K562 (cell line): ENCODE measurements at regions not wholly inside any gene's neighbourhood (a gene's known extent, or its start where the extent isn't known, plus 50 kb on each side); places are given as distances from the start of the nearest gene placed in this dataset.

ENCODE experiments used
- ATAC-seq: fragments of 200-7000 bp; cut with Tn5 transposase; 3 replicates; pipeline ENCODE4 v1.9.1; 2020; ENCODE audit warnings: moderate library complexity
- BruUV-seq: library from RNA; stranded (reverse); fragments of 400-500 nt; replicated peaks from 2 replicates; lab custom pipeline; 2021; lab: Mats Ljungman, UMichigan
- CTCF ChIA-PET: fragments of 300-600 bp; formaldehyde crosslinking; extraction: SDS; loops from one replicate; lab custom pipeline; 2021; ENCODE audit warnings: low intra/inter-chr PET ratio; lab: Yijun Ruan, JAX
- POLR2A ChIA-PET: fragments of 300-600, 350-650 bp; sonication (Branson Sonifier 250); formaldehyde crosslinking; extraction: SDS; loops from one replicate; lab custom pipeline; 2021; ENCODE audit warnings: antibody characterized with exemption, inconsistent platforms; lab: Yijun Ruan, JAX
- DNase-seq, 4 experiments: peaks; one replicate each; pipeline versions ENCODE4 v3.0.0 to v3.0.0-alpha.2; 2011 to 2018; ENCODE audit warnings: low spot score in 3 of 4, mixed read lengths in 3 of 4; ENCODE audit errors: extremely low read depth in 1 of 4
- FAIRE-seq: peaks from 2 replicates; lab custom pipeline; 2011; peaks lifted over from hg19 to GRCh38; lab: Jason Lieb, UNC
- H2AFZ ChIP-seq: 2 replicates; pipeline ENCODE4 v1.6.0; 2011; ENCODE audit warnings: low read depth, low read length, control low read depth, inconsistent platforms
- H3K27ac ChIP-seq: fragments of 200-600 bp; 3 replicates; pipeline ENCODE4 v1.8.0; 2011; ENCODE audit warnings: low read depth, mild to moderate bottlenecking, control low read depth, inconsistent platforms, low read length, moderate library complexity, mixed read lengths; ENCODE audit errors: extremely low read depth
- H3K27me3 ChIP-seq, 2 experiments: fragments of 300-600 bp in 1 of 2; 2 replicates in 1 of 2; 3 replicates in 1 of 2; pipeline versions ENCODE4 v1.6.0 to v1.8.0; 2011; ENCODE audit warnings: inconsistent platforms in 2 of 2, low read length in 2 of 2, mild to moderate bottlenecking in 1 of 2, mixed read lengths in 1 of 2, moderate library complexity in 1 of 2; ENCODE audit not compliant: control insufficient read depth in 2 of 2, insufficient read depth in 2 of 2
- H3K36me3 ChIP-seq: fragments of 300-600 bp; 3 replicates; pipeline ENCODE4 v1.8.0; 2011; ENCODE audit warnings: mild to moderate bottlenecking, low read length, inconsistent platforms; ENCODE audit not compliant: control insufficient read depth, insufficient read depth
- H3K4me1 ChIP-seq, 2 experiments: fragments of 200-600 bp in 1 of 2; replicated peaks in 1 of 2; 2 replicates in 1 of 2; 3 replicates in 1 of 2; pipeline versions ENCODE4 v1.5.1 to v1.8.0; 2011; ENCODE audit warnings: inconsistent platforms in 2 of 2, low read length in 2 of 2, mild to moderate bottlenecking in 1 of 2, mixed read lengths in 1 of 2, moderate library complexity in 1 of 2; ENCODE audit not compliant: control insufficient read depth in 2 of 2, insufficient read depth in 2 of 2
- H3K4me2 ChIP-seq: 2 replicates; pipeline ENCODE4 v1.6.1; 2011; ENCODE audit warnings: low read length, control low read depth, inconsistent platforms, mixed read lengths; ENCODE audit not compliant: insufficient read depth
- H3K4me3 ChIP-seq: fragments of 200-600 bp; sonication (generic), shearing (Covaris generic); 2 replicates; pipeline ENCODE4 v1.5.1; 2016; ENCODE audit warnings: control low read depth, inconsistent platforms
- H3K79me2 ChIP-seq: fragments of 200-600 bp; 3 replicates; pipeline ENCODE4 v1.8.0; 2011; ENCODE audit warnings: low read length, inconsistent platforms; ENCODE audit not compliant: control insufficient read depth, insufficient read depth
- H3K9ac ChIP-seq, 2 experiments: 2 replicates each; pipeline versions ENCODE4 v1.6.0 to v1.6.1; 2011; ENCODE audit warnings: low read depth in 2 of 2, low read length in 2 of 2, control low read depth in 1 of 2, inconsistent platforms in 1 of 2, mild to moderate bottlenecking in 1 of 2, mixed read lengths in 1 of 2; ENCODE audit not compliant: insufficient read depth in 1 of 2
- H3K9me1 ChIP-seq: one replicate; pipeline ENCODE4 v1.6.0; 2011; ENCODE audit warnings: inconsistent platforms, mild to moderate bottlenecking, low read length, moderate library complexity; ENCODE audit not compliant: control insufficient read depth, insufficient read depth
- H3K9me3 ChIP-seq: replicated peaks from 2 replicates; pipeline ENCODE4 v1.5.1; 2011; ENCODE audit warnings: low read depth, low read length, inconsistent platforms; ENCODE audit not compliant: control insufficient read depth, insufficient read depth
- H4K20me1 ChIP-seq: replicated peaks from 2 replicates; pipeline ENCODE4 v1.6.1; 2011; ENCODE audit warnings: low read length, inconsistent platforms, mixed read lengths; ENCODE audit not compliant: control insufficient read depth, insufficient read depth
- CEBPZ ChIP-seq: fragments of 150-350 bp; IDR thresholded peaks from 2 replicates; pipeline ENCODE4 v1.6.1; 2014; ENCODE audit warnings: low read depth, mild to moderate bottlenecking, low read length, borderline replicate concordance
- E2F3 ChIP-seq: fragments of 250-450 bp; sonication (Bioruptor Pico); IDR thresholded peaks from 2 replicates; pipeline ENCODE4 v1.4.0; 2020; ENCODE audit warnings: mild to moderate bottlenecking
- E2F4 ChIP-seq: sonication (generic); formaldehyde crosslinking; IDR thresholded peaks from 2 replicates; pipeline ENCODE4 v1.8.0; 2022; ENCODE audit warnings: mild to moderate bottlenecking, low read depth, missing genetic modification reagents
- FOSL1 ChIP-seq: fragments of 200-800 bp; sonication (Bioruptor generic); conservative IDR thresholded peaks from 2 replicates; pipeline ENCODE4 v1.6.1; 2016; ENCODE audit warnings: missing genetic modification characterization, missing compliant biosample characterization
- FUS ChIP-seq: fragments of 200-400 bp; formaldehyde crosslinking; optimal IDR thresholded peaks from 2 replicates; pipeline ENCODE3; 2017; ENCODE audit warnings: low read depth, low read length
- HOMEZ ChIP-seq: fragments of 250-450 bp; sonication (Bioruptor Pico); IDR thresholded peaks from 2 replicates; pipeline ENCODE4 v1.4.0; 2020; ENCODE audit warnings: mild to moderate bottlenecking, moderate library complexity
- NCOA4 ChIP-seq: fragments of 450-650 bp; IDR thresholded peaks from 2 replicates; pipeline ENCODE4 v1.6.1; 2018; ENCODE audit warnings: mild to moderate bottlenecking; ENCODE audit not compliant: partially characterized antibody
- SETDB1 ChIP-seq: IDR thresholded peaks from one replicate; pipeline ENCODE4 v1.6.1; 2012; ENCODE audit warnings: low read length, control low read depth, inconsistent platforms
- SLC30A9 ChIP-seq: fragments of 250-450 bp; sonication (Bioruptor Pico); IDR thresholded peaks from 2 replicates; pipeline ENCODE4 v1.8.0; 2022; ENCODE audit warnings: mild to moderate bottlenecking, moderate library complexity
- SP1 ChIP-seq: sonication (generic); formaldehyde crosslinking; IDR thresholded peaks from 2 replicates; pipeline ENCODE4 v1.8.1; 2022; ENCODE audit warnings: mild to moderate bottlenecking, missing genetic modification reagents
- TCF15 ChIP-seq: fragments of 250-450 bp; sonication (Bioruptor Pico); IDR thresholded peaks from 2 replicates; pipeline ENCODE4 v1.8.0; 2022; ENCODE audit warnings: moderate library complexity, mild to moderate bottlenecking, inconsistent platforms
- ZNF232 ChIP-seq: sonication (generic); formaldehyde crosslinking; IDR thresholded peaks from 2 replicates; pipeline ENCODE4 v1.8.0; 2022; ENCODE audit warnings: mild to moderate bottlenecking, missing genetic modification reagents
- ZNF239 ChIP-seq: fragments of 250-450 bp; sonication (Bioruptor Pico); IDR thresholded peaks from 2 replicates; pipeline ENCODE4 v1.4.0; 2020; ENCODE audit warnings: mild to moderate bottlenecking
- ZNF830 ChIP-seq: fragments of 250-450 bp; sonication (Bioruptor Pico); IDR thresholded peaks from 2 replicates; pipeline ENCODE4 v1.5.0; 2021; ENCODE audit warnings: mild to moderate bottlenecking
- WGBS: fragments of 100-300 bp; shearing (Covaris generic); methylation state at CpG from one replicate; pipeline ENCODE4 v1.1.6; 2016; ENCODE audit warnings: low coverage, mixed read lengths; ENCODE audit not compliant: insufficient coverage; ENCODE audit errors: missing lambda C conversion rate; 5-methylcytosine and 5-hydroxymethylcytosine counted together
- in situ Hi-C: fragments of 300-500 bp; cut with MboI; formaldehyde crosslinking; loops from 4 replicates; pipeline ENCODE4 v1.15.0; 2018; ENCODE audit warnings: inconsistent platforms, mixed read lengths
- intact Hi-C: fragments of 100-400 bp; cut with micrococcal nuclease; formaldehyde crosslinking; loops from 2 replicates; pipeline ENCODE4 v1.14.2; 2022

- H2AFZ ChIP-seq: no peak overlapping the region
- ChIA-PET CTCF (no interaction called here), POLR2A (interaction anchor here (0.5 kb wide), 1 partner anchor 20 kb away, joined by 3 read pairs; no protein-coding TSS in a partner anchor)
- H3K9me3 ChIP-seq: no peaks in the 10 kb centered on the region
- H3K4me3 ChIP-seq: no peak overlapping the region
- in situ Hi-C loops: no loop called here
- BruUV-seq: no TSS peak
- H3K4me1 ChIP-seq: peaks cover 0 to 2% of the 10 kb centered on the region in 2 experiments; a peak in 1 of 5 replicates
- H3K4me2 ChIP-seq: no peak overlapping the region
- ATAC-seq (no peak), DNase-seq (no peak), FAIRE-seq (no peak)
- no peaks in the 10 kb centered on the region for H3K79me2 ChIP-seq
- no peaks in the 10 kb centered on the region for H3K9me1 ChIP-seq
- 1% methylated on average over 15 of the region's 15 CpGs for WGBS
- H3K36me3 ChIP-seq: no peaks in the 10 kb centered on the region
- intact Hi-C loops: no loop called here
- peaks cover 35 to 56% of the 10 kb centered on the region in 2 experiments for H3K27me3 ChIP-seq
- TF ChIP-seq TCF15 (no peak), ZNF232 (CRISPR knock-in tag) (no peak), FOSL1 (tag) (no peak), ZNF830 (CRISPR knock-in tag) (no peak), SETDB1 (no peak), ZNF239 (no peak), HOMEZ (CRISPR knock-in tag) (no peak), E2F4 (CRISPR knock-in tag) (no peak), FUS (no peak), NCOA4 (no peak), CEBPZ (no peak), SP1 (CRISPR knock-in tag) (no peak), SLC30A9 (CRISPR knock-in tag) (no peak), E2F3 (CRISPR knock-in tag) (no peak)
- no peak overlapping the region for H3K9ac ChIP-seq
- no peaks in the 10 kb centered on the region for H4K20me1 ChIP-seq
- H3K27ac ChIP-seq: no peak overlapping the region
These were observed 161.3 kb upstream of the SHH start for GRCh38 chr7:155973451-155973997.
